ENCODE measurements at regions not wholly inside any gene's neighbourhood (a gene's known extent, or its start where the extent isn't known, plus 50 kb on each side); places are given as distances from the start of the nearest gene placed in this dataset.

- CTCF ChIA-PET = no interaction called here
- Histone ChIP-seq H3K27me3 (ENCODE audit: control insufficient read depth, insufficient read depth, low read length) (no peaks in the 10 kb centered on the region), H3K9me3 (ENCODE audit: control insufficient read depth, insufficient read depth, low read length) (peaks cover 8% of the 10 kb centered on the region), H3K4me3 (ENCODE audit: low read depth, low read length) (no peak overlapping the region), H3K27ac (ENCODE audit: low read depth, low read length) (no peak overlapping the region)
- TF ChIP-seq, protein P1, sequence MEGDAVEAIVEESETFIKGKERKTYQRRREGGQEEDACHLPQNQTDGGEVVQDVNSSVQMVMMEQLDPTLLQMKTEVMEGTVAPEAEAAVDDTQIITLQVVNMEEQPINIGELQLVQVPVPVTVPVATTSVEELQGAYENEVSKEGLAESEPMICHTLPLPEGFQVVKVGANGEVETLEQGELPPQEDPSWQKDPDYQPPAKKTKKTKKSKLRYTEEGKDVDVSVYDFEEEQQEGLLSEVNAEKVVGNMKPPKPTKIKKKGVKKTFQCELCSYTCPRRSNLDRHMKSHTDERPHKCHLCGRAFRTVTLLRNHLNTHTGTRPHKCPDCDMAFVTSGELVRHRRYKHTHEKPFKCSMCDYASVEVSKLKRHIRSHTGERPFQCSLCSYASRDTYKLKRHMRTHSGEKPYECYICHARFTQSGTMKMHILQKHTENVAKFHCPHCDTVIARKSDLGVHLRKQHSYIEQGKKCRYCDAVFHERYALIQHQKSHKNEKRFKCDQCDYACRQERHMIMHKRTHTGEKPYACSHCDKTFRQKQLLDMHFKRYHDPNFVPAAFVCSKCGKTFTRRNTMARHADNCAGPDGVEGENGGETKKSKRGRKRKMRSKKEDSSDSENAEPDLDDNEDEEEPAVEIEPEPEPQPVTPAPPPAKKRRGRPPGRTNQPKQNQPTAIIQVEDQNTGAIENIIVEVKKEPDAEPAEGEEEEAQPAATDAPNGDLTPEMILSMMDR (IDR thresholded peaks at IDR 0.05; ENCODE audit: low read depth, low read length) = no peak
- POLR2A ChIA-PET = no interaction called here
- DNase-seq (ENCODE audit: low read depth, low spot score) = no peak
Observed at GRCh38 chr15:93640411-93640962, 551.5 kb upstream of the RGMA start.

- ChIA-PET CTCF (no interaction called here), POLR2A (no interaction called here)
- Histone ChIP-seq H3K9me3 (ENCODE audit: control insufficient read depth, insufficient read depth, low read length) (peaks cover 6% of the 10 kb centered on the region), H3K27me3 (ENCODE audit: control insufficient read depth, insufficient read depth, low read length) (no peaks in the 10 kb centered on the region), H3K4me3 (ENCODE audit: low read depth, low read length) (no peak overlapping the region), H3K27ac (ENCODE audit: low read depth, low read length) (no peak overlapping the region)
- TF ChIP-seq, protein P1 (IDR thresholded peaks at IDR 0.05; ENCODE audit: low read depth, low read length) = no peak
- DNase-seq (ENCODE audit: low read depth, low spot score) = no peak
Observed at GRCh38 chr15:93631958-93632618, 543.1 kb upstream of the RGMA start.

- Histone ChIP-seq H3K27me3 (ENCODE audit: control insufficient read depth, insufficient read depth, low read length) (no peaks in the 10 kb centered on the region), H3K9me3 (ENCODE audit: control insufficient read depth, insufficient read depth, low read length) (peaks cover 6% of the 10 kb centered on the region), H3K27ac (ENCODE audit: low read depth, low read length) (no peak overlapping the region), H3K4me3 (ENCODE audit: low read depth, low read length) (no peak overlapping the region)
- no peak for DNase-seq (ENCODE audit: low read depth, low spot score)
- TF ChIP-seq, protein P1 (IDR thresholded peaks at IDR 0.05; ENCODE audit: low read depth, low read length) = no peak
- ChIA-PET CTCF (no interaction called here), POLR2A (no interaction called here)
Observed at GRCh38 chr15:93619597-93619996, 530.6 kb upstream of the RGMA start.

DNA sequence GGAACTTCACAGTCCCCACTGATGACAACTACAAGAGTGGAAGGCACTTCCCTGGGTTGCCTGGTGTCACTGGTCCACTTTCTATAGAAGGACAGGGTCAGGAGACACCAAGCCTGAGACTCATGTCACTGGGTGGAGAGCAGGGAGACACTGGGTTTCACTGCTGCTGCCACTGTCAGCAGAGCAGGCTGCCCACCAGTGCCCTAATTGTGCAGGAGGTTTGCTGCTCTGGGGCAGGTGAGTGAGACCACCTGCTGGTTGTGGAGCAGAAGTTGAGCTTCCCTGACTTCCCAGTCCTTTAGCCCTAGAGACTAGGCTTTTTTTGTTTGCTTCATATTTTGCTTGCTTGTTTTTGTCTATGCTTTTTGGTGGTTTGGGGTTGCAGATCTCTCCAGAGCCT is 528.4 kb upstream of the RGMA start:
- ChIA-PET POLR2A (no interaction called here), CTCF (no interaction called here)
- TF ChIP-seq, protein P1 (IDR thresholded peaks at IDR 0.05; ENCODE audit: low read depth, low read length) = no peak

GRCh38 chr15:93614386-93615104 is 525.5 kb upstream of the RGMA start:
- DNase-seq (ENCODE audit: low read depth, low spot score) = no peak
- peaks cover 17% of the 10 kb centered on the region for H3K9me3 ChIP-seq (ENCODE audit: control insufficient read depth, insufficient read depth, low read length)
- H3K4me3 ChIP-seq (ENCODE audit: low read depth, low read length) = no peak overlapping the region
- no peak overlapping the region for H3K27ac ChIP-seq (ENCODE audit: low read depth, low read length)
- no peaks in the 10 kb centered on the region for H3K27me3 ChIP-seq (ENCODE audit: control insufficient read depth, insufficient read depth, low read length)
- POLR2A ChIA-PET = no interaction called here
- TF ChIP-seq, protein P1 (IDR thresholded peaks at IDR 0.05; ENCODE audit: low read depth, low read length) = no peak
- CTCF ChIA-PET = no interaction called here

More for the DNA sequence above, 528.4 kb upstream of the RGMA start:
- Histone ChIP-seq H3K27me3 (ENCODE audit: control insufficient read depth, insufficient read depth, low read length) (no peaks in the 10 kb centered on the region), H3K4me3 (ENCODE audit: low read depth, low read length) (no peak overlapping the region), H3K9me3 (ENCODE audit: control insufficient read depth, insufficient read depth, low read length) (peaks cover 9% of the 10 kb centered on the region), H3K27ac (ENCODE audit: low read depth, low read length) (no peak overlapping the region)
- DNase-seq (ENCODE audit: low read depth, low spot score) = no peak

Measured in AG04450 (cell line).